ENCODE measurements at regions not wholly inside any gene's neighbourhood (a gene's known extent, or its start where the extent isn't known, plus 50 kb on each side); places are given as distances from the start of the nearest gene placed in this dataset.

DNA sequence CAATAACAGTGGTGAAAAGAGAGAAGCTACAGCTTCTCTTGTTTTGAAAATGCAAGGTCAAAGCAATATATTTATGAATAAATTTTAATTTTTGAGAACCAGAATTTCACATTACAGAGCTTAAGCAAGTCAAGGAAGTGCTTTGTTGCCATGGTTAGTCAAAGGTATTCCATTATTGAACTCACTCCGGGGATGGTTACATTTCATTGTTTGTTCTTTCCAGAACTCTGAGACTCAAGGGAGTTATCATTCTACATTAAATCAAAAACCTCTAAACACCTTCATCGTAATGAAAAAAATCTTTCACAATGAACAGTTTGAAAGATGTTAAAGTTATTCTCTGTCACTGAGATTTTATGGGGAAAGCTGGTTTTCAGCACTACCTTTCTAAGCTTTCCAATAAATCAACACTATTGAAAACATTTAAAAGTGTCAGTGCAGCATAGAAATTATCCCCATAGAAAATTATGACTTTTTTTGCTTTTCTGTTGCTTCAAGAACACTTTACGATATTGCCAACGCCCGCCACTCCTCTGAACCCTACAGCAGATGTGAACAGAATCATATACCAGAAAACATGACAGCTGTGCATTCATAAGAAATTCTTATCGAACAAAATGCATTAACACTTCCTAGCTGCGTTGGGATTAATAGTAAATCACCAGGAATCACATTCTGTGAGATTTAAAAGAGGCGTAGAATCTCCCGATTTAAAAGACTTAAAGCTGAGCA lies 83.0 kb downstream of the OTOL1 start (continued):
- TF ChIP-seq, protein P1, sequence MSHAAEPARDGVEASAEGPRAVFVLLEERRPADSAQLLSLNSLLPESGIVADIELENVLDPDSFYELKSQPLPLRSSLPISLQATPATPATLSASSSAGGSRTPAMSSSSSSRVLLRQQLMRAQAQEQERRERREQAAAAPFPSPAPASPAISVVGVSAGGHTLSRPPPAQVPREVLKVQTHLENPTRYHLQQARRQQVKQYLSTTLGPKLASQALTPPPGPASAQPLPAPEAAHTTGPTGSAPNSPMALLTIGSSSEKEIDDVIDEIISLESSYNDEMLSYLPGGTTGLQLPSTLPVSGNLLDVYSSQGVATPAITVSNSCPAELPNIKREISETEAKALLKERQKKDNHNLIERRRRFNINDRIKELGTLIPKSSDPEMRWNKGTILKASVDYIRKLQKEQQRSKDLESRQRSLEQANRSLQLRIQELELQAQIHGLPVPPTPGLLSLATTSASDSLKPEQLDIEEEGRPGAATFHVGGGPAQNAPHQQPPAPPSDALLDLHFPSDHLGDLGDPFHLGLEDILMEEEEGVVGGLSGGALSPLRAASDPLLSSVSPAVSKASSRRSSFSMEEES (CRISPR knock-in tag; IDR thresholded peaks at IDR 0.05) = no peak
- TF ChIP-seq DMAP1 (CRISPR knock-in tag; IDR thresholded peaks at IDR 0.05) (no peak), TBX2 (CRISPR knock-in tag; IDR thresholded peaks at IDR 0.05; ENCODE audit: borderline replicate concordance) (no peak), IKZF1 (IDR thresholded peaks at IDR 0.05) (no peak), ZNF274 (CRISPR knock-in tag; IDR thresholded peaks at IDR 0.05) (no peak)
- TF ChIP-seq, protein P2, sequence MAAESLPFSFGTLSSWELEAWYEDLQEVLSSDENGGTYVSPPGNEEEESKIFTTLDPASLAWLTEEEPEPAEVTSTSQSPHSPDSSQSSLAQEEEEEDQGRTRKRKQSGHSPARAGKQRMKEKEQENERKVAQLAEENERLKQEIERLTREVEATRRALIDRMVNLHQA (CRISPR knock-in tag; IDR thresholded peaks at IDR 0.05) = no peak

DNA sequence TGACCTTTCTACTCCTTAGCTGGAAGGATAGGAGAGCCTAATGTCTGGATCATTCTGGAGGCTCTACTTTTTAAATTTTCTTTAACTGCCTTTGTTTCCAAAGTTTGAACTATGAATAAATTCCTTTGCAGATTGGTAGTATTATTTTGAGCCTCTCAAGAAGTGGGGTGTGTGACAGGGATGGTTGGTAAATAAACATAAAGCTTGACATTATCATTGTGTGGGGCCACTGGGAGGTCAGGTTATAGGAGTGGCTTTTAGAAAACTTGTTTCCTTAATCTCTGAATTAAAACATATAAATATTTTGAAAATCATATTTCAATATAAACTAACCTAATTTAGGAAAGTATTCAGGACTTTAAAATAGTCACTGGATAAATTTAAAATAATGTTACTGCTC lies 89.3 kb downstream of the OTOL1 start:
- Histone ChIP-seq H3K27me3 (ENCODE audit: control insufficient read depth in 1 of 2, insufficient read depth in 2 of 2, low read length in 2 of 2) (no peaks in the 10 kb centered on the region), H3K9me3 (ENCODE audit: low read length) (peaks cover 15% of the 10 kb centered on the region), H3K4me1 (ENCODE audit: insufficient read depth, low read length) (no peaks in the 10 kb centered on the region), H3K79me2 (ENCODE audit: insufficient read depth, low read length) (no peaks in the 10 kb centered on the region), H3K27ac (ENCODE audit: extremely low read length, insufficient read depth, low read length) (no peak overlapping the region), H3K36me3 (replicated peaks in 1 of 2; ENCODE audit: control insufficient read depth in 1 of 2, insufficient read depth in 2 of 2, low read length in 2 of 2) (no peaks in the 10 kb centered on the region), H2AFZ (ENCODE audit: low read length) (no peak overlapping the region), H4K20me1 (ENCODE audit: insufficient read depth, low read length) (no peaks in the 10 kb centered on the region), H3K4me3 (replicated peaks in 1 of 3; ENCODE audit: insufficient read depth in 1 of 3, low read depth in 2 of 3, low read length in 3 of 3) (no peak overlapping the region), H3K4me2 (ENCODE audit: low read depth, low read length) (no peak overlapping the region), H3K9ac (ENCODE audit: insufficient read depth, low read depth, low read length) (no peak overlapping the region)
- in situ Hi-C loops (cut with HindIII; ENCODE audit: extremely low pct_ligation_motif_present, low pct_unique_long_range_greater_than_20kb) = no loop called here
- POLR2A ChIA-PET = no interaction called here
- FAIRE-seq (no peak), DNase-seq (ENCODE audit: low spot score) (no peak), ATAC-seq (no peak)
- TF ChIP-seq, protein P3, sequence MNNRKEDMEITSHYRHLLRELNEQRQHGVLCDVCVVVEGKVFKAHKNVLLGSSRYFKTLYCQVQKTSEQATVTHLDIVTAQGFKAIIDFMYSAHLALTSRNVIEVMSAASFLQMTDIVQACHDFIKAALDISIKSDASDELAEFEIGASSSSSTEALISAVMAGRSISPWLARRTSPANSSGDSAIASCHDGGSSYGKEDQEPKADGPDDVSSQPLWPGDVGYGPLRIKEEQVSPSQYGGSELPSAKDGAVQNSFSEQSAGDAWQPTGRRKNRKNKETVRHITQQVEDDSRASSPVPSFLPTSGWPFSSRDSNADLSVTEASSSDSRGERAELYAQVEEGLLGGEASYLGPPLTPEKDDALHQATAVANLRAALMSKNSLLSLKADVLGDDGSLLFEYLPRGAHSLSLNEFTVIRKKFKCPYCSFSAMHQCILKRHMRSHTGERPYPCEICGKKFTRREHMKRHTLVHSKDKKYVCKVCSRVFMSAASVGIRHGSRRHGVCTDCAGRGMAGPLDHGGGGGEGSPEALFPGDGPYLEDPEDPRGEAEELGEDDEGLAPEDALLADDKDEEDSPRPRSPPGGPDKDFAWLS (CRISPR knock-in tag; IDR thresholded peaks at IDR 0.05; ENCODE audit: borderline replicate concordance) = no peak
- TF ChIP-seq TGIF2 (CRISPR knock-in tag; IDR thresholded peaks at IDR 0.05) = no peak
- no peak for TF ChIP-seq SOX5 (CRISPR knock-in tag; IDR thresholded peaks at IDR 0.05; ENCODE audit: borderline replicate concordance)
- TF ChIP-seq SPEN (CRISPR knock-in tag; IDR thresholded peaks at IDR 0.05; ENCODE audit: low read depth) = no peak
- TF ChIP-seq, protein P4, sequence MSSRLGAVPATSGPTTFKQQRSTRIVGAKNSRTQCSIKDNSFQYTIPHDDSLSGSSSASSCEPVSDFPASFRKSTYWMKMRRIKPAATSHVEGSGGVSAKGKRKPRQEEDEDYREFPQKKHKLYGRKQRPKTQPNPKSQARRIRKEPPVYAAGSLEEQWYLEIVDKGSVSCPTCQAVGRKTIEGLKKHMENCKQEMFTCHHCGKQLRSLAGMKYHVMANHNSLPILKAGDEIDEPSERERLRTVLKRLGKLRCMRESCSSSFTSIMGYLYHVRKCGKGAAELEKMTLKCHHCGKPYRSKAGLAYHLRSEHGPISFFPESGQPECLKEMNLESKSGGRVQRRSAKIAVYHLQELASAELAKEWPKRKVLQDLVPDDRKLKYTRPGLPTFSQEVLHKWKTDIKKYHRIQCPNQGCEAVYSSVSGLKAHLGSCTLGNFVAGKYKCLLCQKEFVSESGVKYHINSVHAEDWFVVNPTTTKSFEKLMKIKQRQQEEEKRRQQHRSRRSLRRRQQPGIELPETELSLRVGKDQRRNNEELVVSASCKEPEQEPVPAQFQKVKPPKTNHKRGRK (CRISPR knock-in tag; IDR thresholded peaks at IDR 0.05) = no peak
- TF ChIP-seq SNAPC2 (CRISPR knock-in tag; IDR thresholded peaks at IDR 0.05) = no peak
- intact Hi-C loops (cut with micrococcal nuclease; ENCODE audit: unreplicated experiment) = no loop called here
- CTCF ChIA-PET (ENCODE audit: low intra/inter-chr PET ratio, low total read pairs) = no interaction called here
- BruUV-seq (replicated peaks) = no TSS peak

All from HepG2 (cell line).